ENCODE measurements at regions not wholly inside any gene's neighbourhood (a gene's known extent, or its start where the extent isn't known, plus 50 kb on each side); places are given as distances from the start of the nearest gene placed in this dataset.

GRCh38 chr20:63061051-63061770 lies 54.4 kb upstream of the BHLHE23 start:
- peaks cover 0 to 31% (median 3%) of the 10 kb centered on the region in 4 experiments for H3K27me3 ChIP-seq (replicated peaks in 1 of 4; ENCODE audit: control extremely low read depth in 1 of 4, control insufficient read depth in 3 of 4, insufficient read depth in 4 of 4, low read length in 3 of 4)
- Mint-ChIP-seq H3K9me3 (ENCODE audit: insufficient read depth) (no peaks in the 10 kb centered on the region), H3K4me3 (no peak overlapping the region), H3K27ac (no peak overlapping the region), H3K27me3 (peaks cover 15% of the 10 kb centered on the region), H3K4me1 (no peaks in the 10 kb centered on the region)
- ATAC-seq (ENCODE audit: low read depth) (no peak), DNase-seq (no peak)
- no peaks in the 10 kb centered on the region for H3K79me2 ChIP-seq (ENCODE audit: control insufficient read depth, insufficient read depth, low read length)
- no peak overlapping the region for H3K9ac ChIP-seq (ENCODE audit: low read length)
- H2AFZ ChIP-seq (ENCODE audit: insufficient read depth, low read depth, low read length, poor library complexity, severe bottlenecking): no peak overlapping the region
- no peaks in the 10 kb centered on the region for H4K20me1 ChIP-seq (ENCODE audit: control insufficient read depth, insufficient read depth, low read length, poor library complexity, severe bottlenecking)
- H3K4me3 ChIP-seq (ENCODE audit: control extremely low read depth in 1 of 5, extremely low read depth in 1 of 5, insufficient read depth in 1 of 5, low read depth in 2 of 5, low read length in 4 of 5): no peak overlapping the region
- TF ChIP-seq, protein P1, sequence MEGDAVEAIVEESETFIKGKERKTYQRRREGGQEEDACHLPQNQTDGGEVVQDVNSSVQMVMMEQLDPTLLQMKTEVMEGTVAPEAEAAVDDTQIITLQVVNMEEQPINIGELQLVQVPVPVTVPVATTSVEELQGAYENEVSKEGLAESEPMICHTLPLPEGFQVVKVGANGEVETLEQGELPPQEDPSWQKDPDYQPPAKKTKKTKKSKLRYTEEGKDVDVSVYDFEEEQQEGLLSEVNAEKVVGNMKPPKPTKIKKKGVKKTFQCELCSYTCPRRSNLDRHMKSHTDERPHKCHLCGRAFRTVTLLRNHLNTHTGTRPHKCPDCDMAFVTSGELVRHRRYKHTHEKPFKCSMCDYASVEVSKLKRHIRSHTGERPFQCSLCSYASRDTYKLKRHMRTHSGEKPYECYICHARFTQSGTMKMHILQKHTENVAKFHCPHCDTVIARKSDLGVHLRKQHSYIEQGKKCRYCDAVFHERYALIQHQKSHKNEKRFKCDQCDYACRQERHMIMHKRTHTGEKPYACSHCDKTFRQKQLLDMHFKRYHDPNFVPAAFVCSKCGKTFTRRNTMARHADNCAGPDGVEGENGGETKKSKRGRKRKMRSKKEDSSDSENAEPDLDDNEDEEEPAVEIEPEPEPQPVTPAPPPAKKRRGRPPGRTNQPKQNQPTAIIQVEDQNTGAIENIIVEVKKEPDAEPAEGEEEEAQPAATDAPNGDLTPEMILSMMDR (IDR thresholded peaks at IDR 0.05): no peak
- TF ChIP-seq EZH2 (IDR thresholded peaks at IDR 0.05; ENCODE audit: borderline replicate concordance, insufficient read depth, low read depth, low read length, poor library complexity, severe bottlenecking): no peak
- intact Hi-C loops (cut with micrococcal nuclease): no loop called here
- CTCF ChIA-PET: no interaction called here
- peaks cover 0 to 15% (median 0%) of the 10 kb centered on the region in 3 donors for H3K9me3 ChIP-seq (ENCODE audit: control extremely low read depth in 1 of 3, control insufficient read depth in 2 of 3, insufficient read depth in 1 of 3, low read length in 2 of 3)
- no peaks in the 10 kb centered on the region for H3K36me3 ChIP-seq (replicated peaks in 1 of 2; ENCODE audit: control extremely low read depth in 1 of 2, control insufficient read depth in 1 of 2, extremely low read depth in 1 of 2, insufficient read depth in 2 of 2, low read length in 1 of 2)
- WGBS (ENCODE audit: insufficient coverage): 96% methylated on average over 29 of the region's 29 CpGs
- no peak overlapping the region for H3K27ac ChIP-seq (ENCODE audit: low read length in 2 of 2)
- peaks cover 0 to 6% of the 10 kb centered on the region in 2 donors for H3K4me1 ChIP-seq (ENCODE audit: control insufficient read depth in 2 of 2, insufficient read depth in 2 of 2, low read length in 2 of 2)
- POLR2A ChIA-PET: no interaction called here
- H3K4me2 ChIP-seq (replicated peaks; ENCODE audit: low read depth, low read length, poor library complexity, severe bottlenecking): no peak overlapping the region

All from B cell (primary cell).